ENCODE measurements at regions not wholly inside any gene's neighbourhood (a gene's known extent, or its start where the extent isn't known, plus 50 kb on each side); places are given as distances from the start of the nearest gene placed in this dataset.

DNA sequence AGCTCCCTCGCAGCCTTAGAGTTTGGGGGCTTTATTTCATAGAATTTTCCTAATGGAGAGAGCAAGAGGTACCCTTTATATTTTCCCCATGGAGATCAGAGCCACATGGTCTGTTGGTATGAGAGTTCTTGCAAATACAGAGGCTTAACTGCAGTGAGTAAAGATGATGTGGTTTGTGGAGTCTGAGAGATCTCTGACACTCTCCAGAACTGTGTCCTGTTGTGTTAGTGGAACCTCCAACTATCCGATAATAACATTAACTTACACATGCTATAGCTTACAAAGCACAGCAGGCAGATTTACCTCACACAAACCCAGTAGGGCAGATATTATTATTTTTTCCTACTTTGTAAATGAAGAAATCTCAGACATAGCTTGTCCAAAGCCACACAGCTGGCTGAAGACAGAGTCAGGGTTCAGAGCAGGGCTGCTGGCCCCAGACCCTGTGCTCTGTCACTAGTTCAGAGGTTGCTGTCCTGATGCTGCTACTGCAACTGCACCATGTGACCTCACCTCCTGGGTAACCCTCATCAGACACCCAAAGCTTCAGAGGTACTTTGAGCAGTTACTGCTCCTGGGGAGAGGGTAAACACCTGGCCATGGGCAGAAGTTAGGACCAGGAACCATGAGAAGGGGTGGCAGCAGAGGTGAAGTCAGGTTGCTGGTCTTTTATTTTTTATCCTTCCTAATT is 384.8 kb upstream of the PROX1 start:
- Histone ChIP-seq H3K4me3 (no peak overlapping the region), H3K27me3 (replicated peaks; ENCODE audit: insufficient read depth) (no peaks in the 10 kb centered on the region), H3K36me3 (no peaks in the 10 kb centered on the region), H3K4me1 (ENCODE audit: control insufficient read depth in 1 of 2, low read depth in 2 of 2) (no peaks in the 10 kb centered on the region), H3K27ac (no peak overlapping the region), H3K9me3 (no peaks in the 10 kb centered on the region)
- TF ChIP-seq, protein P1, sequence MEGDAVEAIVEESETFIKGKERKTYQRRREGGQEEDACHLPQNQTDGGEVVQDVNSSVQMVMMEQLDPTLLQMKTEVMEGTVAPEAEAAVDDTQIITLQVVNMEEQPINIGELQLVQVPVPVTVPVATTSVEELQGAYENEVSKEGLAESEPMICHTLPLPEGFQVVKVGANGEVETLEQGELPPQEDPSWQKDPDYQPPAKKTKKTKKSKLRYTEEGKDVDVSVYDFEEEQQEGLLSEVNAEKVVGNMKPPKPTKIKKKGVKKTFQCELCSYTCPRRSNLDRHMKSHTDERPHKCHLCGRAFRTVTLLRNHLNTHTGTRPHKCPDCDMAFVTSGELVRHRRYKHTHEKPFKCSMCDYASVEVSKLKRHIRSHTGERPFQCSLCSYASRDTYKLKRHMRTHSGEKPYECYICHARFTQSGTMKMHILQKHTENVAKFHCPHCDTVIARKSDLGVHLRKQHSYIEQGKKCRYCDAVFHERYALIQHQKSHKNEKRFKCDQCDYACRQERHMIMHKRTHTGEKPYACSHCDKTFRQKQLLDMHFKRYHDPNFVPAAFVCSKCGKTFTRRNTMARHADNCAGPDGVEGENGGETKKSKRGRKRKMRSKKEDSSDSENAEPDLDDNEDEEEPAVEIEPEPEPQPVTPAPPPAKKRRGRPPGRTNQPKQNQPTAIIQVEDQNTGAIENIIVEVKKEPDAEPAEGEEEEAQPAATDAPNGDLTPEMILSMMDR (IDR thresholded peaks at IDR 0.05), result no peak
- no peak for DNase-seq (ENCODE audit: low spot score)
- ATAC-seq (ENCODE audit: insufficient number of reproducible peaks, low FRiP score, low read depth), result no peak

DNA sequence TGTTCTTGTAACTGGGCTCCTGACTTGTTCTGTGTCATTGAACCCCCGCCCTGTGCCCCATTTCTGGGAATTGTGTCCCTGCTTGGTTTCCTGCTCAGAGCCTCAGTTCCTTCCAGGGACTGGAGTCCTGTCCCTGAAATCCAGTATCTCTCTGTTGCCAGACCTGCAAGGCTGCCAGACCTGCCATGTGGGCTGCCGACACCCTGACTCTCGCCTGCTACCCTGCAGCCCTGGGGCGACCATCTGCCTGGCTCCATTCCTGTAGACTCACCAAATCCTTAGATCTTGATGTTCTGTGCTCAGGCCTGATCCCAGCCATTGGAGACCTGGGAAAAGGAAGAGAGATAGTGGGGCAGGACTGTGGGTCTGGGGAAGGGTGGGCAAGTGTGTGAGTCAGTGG is 383.3 kb upstream of the PROX1 start:
- Histone ChIP-seq H3K36me3 (no peaks in the 10 kb centered on the region), H3K27me3 (replicated peaks; ENCODE audit: insufficient read depth) (no peaks in the 10 kb centered on the region), H3K9me3 (no peaks in the 10 kb centered on the region), H3K4me1 (ENCODE audit: control insufficient read depth in 1 of 2, low read depth in 2 of 2) (no peaks in the 10 kb centered on the region), H3K4me3 (no peak overlapping the region), H3K27ac (no peak overlapping the region)
- ATAC-seq (ENCODE audit: insufficient number of reproducible peaks, low FRiP score, low read depth), result no peak
- DNase-seq (ENCODE audit: low spot score), result no peak
- TF ChIP-seq, protein P1 (IDR thresholded peaks at IDR 0.05), result no peak

DNA sequence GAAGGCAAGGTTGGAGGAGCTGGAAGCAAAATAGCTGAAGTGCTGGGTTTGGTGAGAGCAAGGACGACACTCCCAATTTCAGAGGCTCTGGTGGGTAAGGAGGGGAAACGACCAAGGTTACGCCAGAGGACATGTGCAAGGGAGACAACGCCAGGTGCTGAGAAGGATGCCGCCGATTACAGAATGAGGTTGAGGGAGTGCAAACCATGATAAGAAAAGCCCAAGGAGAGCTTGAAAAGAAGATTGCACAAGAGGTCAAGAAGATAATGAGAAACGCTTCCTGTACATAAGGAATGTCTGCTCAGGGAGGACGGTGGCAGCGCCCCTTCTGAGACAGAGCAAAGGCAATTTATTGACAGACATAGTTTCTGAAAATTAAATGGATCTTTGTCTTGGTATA is 382.0 kb upstream of the PROX1 start:
- Histone ChIP-seq H3K27ac (no peak overlapping the region), H3K4me3 (no peak overlapping the region), H3K9me3 (no peaks in the 10 kb centered on the region), H3K4me1 (ENCODE audit: control insufficient read depth in 1 of 2, low read depth in 2 of 2) (no peaks in the 10 kb centered on the region), H3K27me3 (replicated peaks; ENCODE audit: insufficient read depth) (no peaks in the 10 kb centered on the region), H3K36me3 (no peaks in the 10 kb centered on the region)
- ATAC-seq (ENCODE audit: insufficient number of reproducible peaks, low FRiP score, low read depth) (no peak), DNase-seq (ENCODE audit: low spot score) (no peak)
- TF ChIP-seq, protein P1 (IDR thresholded peaks at IDR 0.05), result no peak

DNA sequence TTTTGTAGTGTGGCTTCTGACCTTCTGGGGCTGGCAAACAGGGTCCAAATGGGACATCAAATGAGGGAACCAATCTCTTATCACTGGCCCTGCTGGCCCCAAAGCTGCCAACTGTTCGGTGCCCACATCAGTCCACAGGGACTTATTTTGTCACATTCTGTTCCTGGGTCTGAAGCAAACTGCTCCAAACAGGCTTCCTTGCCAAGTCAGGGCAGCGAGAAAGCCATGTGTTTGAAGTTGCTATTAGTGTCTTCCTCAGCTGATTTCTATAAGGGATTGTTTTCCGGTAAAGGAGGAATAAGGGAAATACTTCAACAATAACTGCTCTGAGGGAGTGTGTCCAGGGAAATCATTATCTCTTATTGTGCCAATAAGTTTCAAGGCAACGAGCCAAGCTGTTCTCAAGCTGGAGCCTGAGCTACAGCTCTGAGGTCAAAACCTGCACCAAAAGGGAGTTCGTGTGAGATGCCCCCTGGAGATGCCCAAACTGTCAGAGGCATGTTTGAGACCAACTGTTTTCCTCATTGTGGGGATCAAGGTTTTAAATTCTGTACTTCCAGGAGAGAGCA is 381.4 kb upstream of the PROX1 start:
- H3K4me1 ChIP-seq (ENCODE audit: control insufficient read depth in 1 of 2, low read depth in 2 of 2), result no peaks in the 10 kb centered on the region
- no peak overlapping the region for H3K27ac ChIP-seq
- DNase-seq (ENCODE audit: low spot score), result no peak
- no peaks in the 10 kb centered on the region for H3K36me3 ChIP-seq
- H3K27me3 ChIP-seq (replicated peaks; ENCODE audit: insufficient read depth), result no peaks in the 10 kb centered on the region
- no peak overlapping the region for H3K4me3 ChIP-seq
- TF ChIP-seq, protein P1 (IDR thresholded peaks at IDR 0.05), result no peak
- no peaks in the 10 kb centered on the region for H3K9me3 ChIP-seq
- no peak for ATAC-seq (ENCODE audit: insufficient number of reproducible peaks, low FRiP score, low read depth)

DNA sequence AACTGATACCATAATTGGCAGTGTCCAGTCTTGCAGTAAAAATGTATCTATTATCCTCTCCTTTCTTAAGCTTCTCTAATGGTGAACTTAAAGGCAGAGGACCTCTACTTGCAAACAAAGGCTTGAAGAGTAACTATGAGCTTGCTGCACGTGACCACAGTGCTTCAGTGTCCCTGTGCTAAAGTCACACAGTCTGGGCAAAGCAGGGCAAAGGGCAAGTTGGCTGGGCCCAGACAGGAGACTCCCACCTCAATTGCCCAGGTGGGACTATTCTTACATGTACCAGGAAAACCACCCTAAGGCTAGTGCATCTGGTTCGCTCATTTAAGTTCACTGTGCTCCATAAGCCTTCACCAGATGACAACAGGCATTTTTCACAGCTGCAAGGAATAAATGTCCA is 374.2 kb upstream of the PROX1 start:
- ATAC-seq (ENCODE audit: insufficient number of reproducible peaks, low FRiP score, low read depth), result no peak
- no peaks in the 10 kb centered on the region for H3K27me3 ChIP-seq (replicated peaks; ENCODE audit: insufficient read depth)
- DNase-seq (ENCODE audit: low spot score), result no peak
- no peak overlapping the region for H3K4me3 ChIP-seq
- TF ChIP-seq, protein P1 (IDR thresholded peaks at IDR 0.05), result no peak
- no peaks in the 10 kb centered on the region for H3K36me3 ChIP-seq
- H3K27ac ChIP-seq, result no peak overlapping the region
- H3K9me3 ChIP-seq, result no peaks in the 10 kb centered on the region
- H3K4me1 ChIP-seq (ENCODE audit: control insufficient read depth in 1 of 2, low read depth in 2 of 2), result no peaks in the 10 kb centered on the region

Data from thoracic aorta (tissue), 2 donors.